Smooth muscle cell (in vitro differentiated cells): ENCODE measurements at regions not wholly inside any gene's neighbourhood (a gene's known extent, or its start where the extent isn't known, plus 50 kb on each side); places are given as distances from the start of the nearest gene placed in this dataset.

ENCODE experiments used
- DNase-seq: peaks from one replicate; lab custom pipeline; 2025; ENCODE audit not compliant: unreplicated experiment; lab: John Stamatoyannopoulos, UW
- H2AFZ ChIP-seq: fragments of 200-600 bp; sonication (generic); 2 replicates; pipeline ENCODE4 v1.6.0; 2016; ENCODE audit warnings: antibody characterized with exemption, low read depth, mild to moderate bottlenecking
- H3F3A ChIP-seq: fragments of 200-600 bp; sonication (generic); 2 replicates; pipeline ENCODE4 v1.6.0; 2017; ENCODE audit warnings: antibody characterized with exemption, low read depth
- H3K27ac ChIP-seq: fragments of 200-600 bp; sonication (generic); 2 replicates; pipeline ENCODE4 v1.5.1; 2016; ENCODE audit warnings: low read depth, mild to moderate bottlenecking
- H3K27me3 ChIP-seq: fragments of 200-600 bp; sonication (generic); 2 replicates; pipeline ENCODE4 v1.6.1; 2016; ENCODE audit warnings: low read depth, mild to moderate bottlenecking
- H3K36me3 ChIP-seq: fragments of 200-600 bp; sonication (generic); 2 replicates; pipeline ENCODE4 v1.5.1; 2016; ENCODE audit warnings: low read depth
- H3K4me1 ChIP-seq: fragments of 200-600 bp; sonication (generic); 2 replicates; pipeline ENCODE4 v1.5.1; 2016; ENCODE audit warnings: low read depth
- H3K4me2 ChIP-seq: fragments of 200-600 bp; sonication (generic); 2 replicates; pipeline ENCODE4 v1.6.0; 2016; ENCODE audit warnings: mild to moderate bottlenecking
- H3K4me3 ChIP-seq: fragments of 200-600 bp; sonication (generic); 2 replicates; pipeline ENCODE4 v1.5.1; 2016; ENCODE audit warnings: mild to moderate bottlenecking
- H3K79me2 ChIP-seq: fragments of 200-600 bp; sonication (generic); 2 replicates; pipeline ENCODE4 v1.6.0; 2016; ENCODE audit warnings: low read depth, mild to moderate bottlenecking
- H3K9ac ChIP-seq: fragments of 200-600 bp; sonication (generic); 2 replicates; pipeline ENCODE4 v1.6.0; 2016; ENCODE audit warnings: low read depth
- H3K9me3 ChIP-seq: fragments of 200-600 bp; sonication (generic); replicated peaks from 2 replicates; pipeline ENCODE4 v1.5.1; 2016; ENCODE audit warnings: low read depth
- H4K20me1 ChIP-seq: fragments of 200-600 bp; sonication (generic); 2 replicates; pipeline ENCODE4 v1.6.0; 2016; ENCODE audit warnings: low read depth
- CTCF ChIP-seq: fragments of 200-600 bp; sonication (generic); IDR thresholded peaks from 2 replicates; pipeline ENCODE4 v1.5.1; 2017; ENCODE audit warnings: borderline replicate concordance, mild to moderate bottlenecking, antibody characterized with exemption; ENCODE audit not compliant: insufficient read depth, poor library complexity, severe bottlenecking
- WGBS: methylation state at CpG from one replicate; pipeline ENCODE4 v1.1.7; 2016; ENCODE audit warnings: low lambda C conversion rate; 5-methylcytosine and 5-hydroxymethylcytosine counted together

- H3K79me2 ChIP-seq = no peaks in the 10 kb centered on the region
- H3K9me3 ChIP-seq = no peaks in the 10 kb centered on the region
- no peak overlapping the region for H3K4me3 ChIP-seq
- no peak overlapping the region for H3K4me2 ChIP-seq
- H3K36me3 ChIP-seq = no peaks in the 10 kb centered on the region
- no peak overlapping the region for H3K27ac ChIP-seq
- no peaks in the 10 kb centered on the region for H4K20me1 ChIP-seq
- no peak for TF ChIP-seq CTCF
- no peak overlapping the region for H3K9ac ChIP-seq
- no peaks in the 10 kb centered on the region for H3F3A ChIP-seq
- H3K27me3 ChIP-seq = no peaks in the 10 kb centered on the region
- H3K4me1 ChIP-seq = no peaks in the 10 kb centered on the region
- 54% methylated on average over 3 of the region's 3 CpGs for WGBS
- DNase-seq = no peak
- H2AFZ ChIP-seq = no peak overlapping the region
These were observed 342.2 kb downstream of the PPARGC1A start for GRCh38 chr4:23547601-23548000.

GRCh38 chr4:23547096-23547495, 342.8 kb downstream of the PPARGC1A start:
- Histone ChIP-seq H4K20me1 (no peaks in the 10 kb centered on the region), H3K4me2 (no peak overlapping the region), H3K27me3 (no peaks in the 10 kb centered on the region), H3K4me3 (no peak overlapping the region), H3K36me3 (no peaks in the 10 kb centered on the region), H2AFZ (no peak overlapping the region), H3K4me1 (no peaks in the 10 kb centered on the region), H3K9me3 (no peaks in the 10 kb centered on the region), H3K79me2 (no peaks in the 10 kb centered on the region), H3K27ac (no peak overlapping the region), H3F3A (no peaks in the 10 kb centered on the region), H3K9ac (no peak overlapping the region)
- no peak for DNase-seq
- TF ChIP-seq CTCF = no peak
- WGBS = 92% methylated on average over 2 of the region's 2 CpGs

GRCh38 chr4:23539969-23540569, 349.8 kb downstream of the PPARGC1A start:
- H2AFZ ChIP-seq = no peak overlapping the region
- H3K4me1 ChIP-seq = no peaks in the 10 kb centered on the region
- H3F3A ChIP-seq = no peaks in the 10 kb centered on the region
- 83% methylated on average over 5 of the region's 5 CpGs for WGBS
- H3K4me3 ChIP-seq = no peak overlapping the region
- H3K9ac ChIP-seq = no peak overlapping the region
- no peak for DNase-seq
- no peak overlapping the region for H3K27ac ChIP-seq
- H3K4me2 ChIP-seq = no peak overlapping the region
- H4K20me1 ChIP-seq = no peaks in the 10 kb centered on the region
- TF ChIP-seq CTCF = no peak
- H3K9me3 ChIP-seq = no peaks in the 10 kb centered on the region
- no peaks in the 10 kb centered on the region for H3K79me2 ChIP-seq
- no peaks in the 10 kb centered on the region for H3K36me3 ChIP-seq
- no peaks in the 10 kb centered on the region for H3K27me3 ChIP-seq

- DNase-seq = no peak
These were observed 356.0 kb downstream of the PPARGC1A start for GRCh38 chr4:23533859-23534258.

More at GRCh38 chr4:23533859-23534258, 356.0 kb downstream of the PPARGC1A start:
- H2AFZ ChIP-seq = no peak overlapping the region
- H3K27me3 ChIP-seq = no peaks in the 10 kb centered on the region
- 88% methylated on average over 2 of the region's 2 CpGs for WGBS
- no peaks in the 10 kb centered on the region for H4K20me1 ChIP-seq
- H3K79me2 ChIP-seq = no peaks in the 10 kb centered on the region
- H3K27ac ChIP-seq = no peak overlapping the region
- no peaks in the 10 kb centered on the region for H3F3A ChIP-seq
- H3K4me3 ChIP-seq = no peak overlapping the region
- peaks cover 10% of the 10 kb centered on the region for H3K4me1 ChIP-seq
- no peak overlapping the region for H3K9ac ChIP-seq
- no peaks in the 10 kb centered on the region for H3K9me3 ChIP-seq
- H3K4me2 ChIP-seq = no peak overlapping the region
- no peak for TF ChIP-seq CTCF
- no peaks in the 10 kb centered on the region for H3K36me3 ChIP-seq
